Uterus (tissue), 2 donors: ENCODE measurements at regions not wholly inside any gene's neighbourhood (a gene's known extent, or its start where the extent isn't known, plus 50 kb on each side); places are given as distances from the start of the nearest gene placed in this dataset.

Experiments used
- CTCF ChIP-seq, 4 experiments: fragments of 200-600 bp in 2 of 4; fragments of 450-650 bp in 2 of 4; sonication (generic) in 2 of 4; IDR thresholded peaks; one replicate each; pipeline ENCODE4 v1.5.1; 2016 to 2019; ENCODE audit warnings: antibody characterized with exemption in 4 of 4, mild to moderate bottlenecking in 2 of 4, moderate library complexity in 1 of 4
- POLR2A ChIP-seq, 2 donors: fragments of 450-650 bp; IDR thresholded peaks; one replicate each; pipeline ENCODE4 v1.6.1; 2016; ENCODE audit warnings: antibody characterized with exemption in 2 of 2, mild to moderate bottlenecking in 1 of 2, moderate library complexity in 1 of 2

- TF ChIP-seq POLR2A (IDR thresholded peaks at IDR 0.05) (no peak), CTCF (IDR thresholded peaks at IDR 0.05) (no peak)
Observed at GRCh38 chr5:58351190-58351589, 108.7 kb downstream of the PLK2 start.
